ENCODE measurements at regions not wholly inside any gene's neighbourhood (a gene's known extent, or its start where the extent isn't known, plus 50 kb on each side); places are given as distances from the start of the nearest gene placed in this dataset.

GRCh38 chr3:16803019-16803418 lies 81.7 kb upstream of the PLCL2 start:
- no peak for DNase-seq (ENCODE audit: low spot score)
- no peak for TF ChIP-seq CTCF (IDR thresholded peaks at IDR 0.05)
- no peak for ATAC-seq (ENCODE audit: low FRiP score)

GRCh38 chr3:16807391-16807790 lies 77.4 kb upstream of the PLCL2 start:
- TF ChIP-seq CTCF (IDR thresholded peaks at IDR 0.05), result no peak
- ATAC-seq (ENCODE audit: low FRiP score) (no peak), DNase-seq (ENCODE audit: low spot score) (no peak)

- TF ChIP-seq CTCF (IDR thresholded peaks at IDR 0.05), result no peak
- no peak for ATAC-seq (ENCODE audit: low FRiP score)
- no peak for DNase-seq (ENCODE audit: low spot score)
Observed at GRCh38 chr3:16808393-16809107, 76.2 kb upstream of the PLCL2 start.

GRCh38 chr3:16809482-16809881 lies 75.3 kb upstream of the PLCL2 start:
- ATAC-seq (ENCODE audit: low FRiP score), result no peak
- no peak for DNase-seq (ENCODE audit: low spot score)
- no peak for TF ChIP-seq CTCF (IDR thresholded peaks at IDR 0.05)

- ATAC-seq (ENCODE audit: low FRiP score), result no peak
- no peak for DNase-seq (ENCODE audit: low spot score)
- no peak for TF ChIP-seq CTCF (IDR thresholded peaks at IDR 0.05)
Observed at GRCh38 chr3:16809993-16810392, 74.8 kb upstream of the PLCL2 start.

GRCh38 chr3:16810593-16811367 lies 74.0 kb upstream of the PLCL2 start:
- no peak for DNase-seq (ENCODE audit: low spot score)
- no peak for TF ChIP-seq CTCF (IDR thresholded peaks at IDR 0.05)
- ATAC-seq (ENCODE audit: low FRiP score), result no peak

- DNase-seq (ENCODE audit: low spot score), result no peak
Observed at GRCh38 chr3:16811950-16812349, 72.8 kb upstream of the PLCL2 start.

More at GRCh38 chr3:16811950-16812349, 72.8 kb upstream of the PLCL2 start:
- ATAC-seq (ENCODE audit: low FRiP score), result no peak
- no peak for TF ChIP-seq CTCF (IDR thresholded peaks at IDR 0.05)

Data from omental fat pad (tissue), 3 donors.